ENCODE measurements at regions not wholly inside any gene's neighbourhood (a gene's known extent, or its start where the extent isn't known, plus 50 kb on each side); places are given as distances from the start of the nearest gene placed in this dataset.
"Not testable (repeated sequence)": the region's sequence is repeated elsewhere in the genome, so short reads cannot be mapped to it uniquely, and the experiment has no call there.

DNA sequence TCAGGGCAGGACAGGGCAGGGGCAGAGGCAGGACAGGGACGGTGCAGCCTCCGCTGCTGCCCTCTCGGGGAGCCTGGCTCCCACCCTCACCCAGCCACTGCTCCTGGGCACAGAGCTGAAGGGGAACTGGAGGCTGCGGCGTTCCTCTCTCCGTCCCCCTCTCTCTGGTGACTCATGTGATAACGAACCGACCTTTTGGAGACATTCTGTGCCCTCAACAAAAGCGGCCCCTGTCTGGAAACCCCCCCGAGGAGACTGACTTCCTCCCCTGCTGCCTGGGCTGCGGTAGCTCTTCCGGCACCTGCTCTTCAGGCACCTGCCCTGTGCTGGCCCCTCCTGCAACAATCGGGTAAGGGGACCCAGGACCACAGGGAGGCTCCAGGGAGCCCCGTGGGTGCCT, 5419.6 kb upstream of the TPTE start:
- TF ChIP-seq RAD21 (conservative IDR thresholded peaks at IDR 0.05); EZH2 (IDR thresholded peaks at IDR 0.05; ENCODE audit: borderline replicate concordance, insufficient read depth, low read length, poor library complexity, severe bottlenecking): not testable (repeated sequence)
- TF ChIP-seq, protein P1, sequence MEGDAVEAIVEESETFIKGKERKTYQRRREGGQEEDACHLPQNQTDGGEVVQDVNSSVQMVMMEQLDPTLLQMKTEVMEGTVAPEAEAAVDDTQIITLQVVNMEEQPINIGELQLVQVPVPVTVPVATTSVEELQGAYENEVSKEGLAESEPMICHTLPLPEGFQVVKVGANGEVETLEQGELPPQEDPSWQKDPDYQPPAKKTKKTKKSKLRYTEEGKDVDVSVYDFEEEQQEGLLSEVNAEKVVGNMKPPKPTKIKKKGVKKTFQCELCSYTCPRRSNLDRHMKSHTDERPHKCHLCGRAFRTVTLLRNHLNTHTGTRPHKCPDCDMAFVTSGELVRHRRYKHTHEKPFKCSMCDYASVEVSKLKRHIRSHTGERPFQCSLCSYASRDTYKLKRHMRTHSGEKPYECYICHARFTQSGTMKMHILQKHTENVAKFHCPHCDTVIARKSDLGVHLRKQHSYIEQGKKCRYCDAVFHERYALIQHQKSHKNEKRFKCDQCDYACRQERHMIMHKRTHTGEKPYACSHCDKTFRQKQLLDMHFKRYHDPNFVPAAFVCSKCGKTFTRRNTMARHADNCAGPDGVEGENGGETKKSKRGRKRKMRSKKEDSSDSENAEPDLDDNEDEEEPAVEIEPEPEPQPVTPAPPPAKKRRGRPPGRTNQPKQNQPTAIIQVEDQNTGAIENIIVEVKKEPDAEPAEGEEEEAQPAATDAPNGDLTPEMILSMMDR (IDR thresholded peaks at IDR 0.05; ENCODE audit: poor library complexity, severe bottlenecking), result not testable (repeated sequence)
